ENCODE measurements at regions not wholly inside any gene's neighbourhood (a gene's known extent, or its start where the extent isn't known, plus 50 kb on each side); places are given as distances from the start of the nearest gene placed in this dataset.

- no peak for DNase-seq (ENCODE audit: extremely low spot score)
- TF ChIP-seq CTCF (IDR thresholded peaks at IDR 0.05; ENCODE audit: control extremely low read depth, extremely low read depth, low read depth, missing control alignments), result no peak
- POLR2A ChIA-PET, result no interaction called here
- CTCF ChIA-PET, result no interaction called here
Observed at GRCh38 chr14:97499790-97500481, 702.8 kb downstream of the VRK1 start.

- POLR2A ChIA-PET, result no interaction called here
- DNase-seq (ENCODE audit: extremely low spot score), result no peak
- no peak for TF ChIP-seq CTCF (IDR thresholded peaks at IDR 0.05; ENCODE audit: control extremely low read depth, extremely low read depth, low read depth, missing control alignments)
- CTCF ChIA-PET, result no interaction called here
Observed at GRCh38 chr14:97506626-97507025, 709.4 kb downstream of the VRK1 start.

GRCh38 chr14:97513891-97514290, 716.7 kb downstream of the VRK1 start:
- no peak for DNase-seq (ENCODE audit: extremely low spot score)
- ChIA-PET POLR2A (no interaction called here), CTCF (no interaction called here)
- TF ChIP-seq CTCF (IDR thresholded peaks at IDR 0.05; ENCODE audit: control extremely low read depth, extremely low read depth, low read depth, missing control alignments), result no peak

- POLR2A ChIA-PET, result no interaction called here
- no peak for DNase-seq (ENCODE audit: extremely low spot score)
- no peak for TF ChIP-seq CTCF (IDR thresholded peaks at IDR 0.05; ENCODE audit: control extremely low read depth, extremely low read depth, low read depth, missing control alignments)
- CTCF ChIA-PET, result no interaction called here
Observed at GRCh38 chr14:97517566-97518234, 720.5 kb downstream of the VRK1 start.

GRCh38 chr14:97523936-97524335, 726.8 kb downstream of the VRK1 start:
- POLR2A ChIA-PET, result no interaction called here

GRCh38 chr14:97524589-97525319, 727.6 kb downstream of the VRK1 start:
- TF ChIP-seq CTCF (IDR thresholded peaks at IDR 0.05; ENCODE audit: control extremely low read depth, extremely low read depth, low read depth, missing control alignments), result no peak
- no peak for DNase-seq (ENCODE audit: extremely low spot score)
- CTCF ChIA-PET, result no interaction called here
- POLR2A ChIA-PET, result no interaction called here

More at GRCh38 chr14:97523936-97524335, 726.8 kb downstream of the VRK1 start:
- CTCF ChIA-PET, result no interaction called here
- no peak for DNase-seq (ENCODE audit: extremely low spot score)
- no peak for TF ChIP-seq CTCF (IDR thresholded peaks at IDR 0.05; ENCODE audit: control extremely low read depth, extremely low read depth, low read depth, missing control alignments)
